Activated CD8-positive, alpha-beta T cell treated with anti-CD3 and anti-CD28 coated beads, Interleukin-2, amount 10 ng/mL, durations not matched to agents 7 days and 5 days (primary cell): ENCODE measurements at regions not wholly inside any gene's neighbourhood (a gene's known extent, or its start where the extent isn't known, plus 50 kb on each side); places are given as distances from the start of the nearest gene placed in this dataset.

ENCODE experiments used
- ATAC-seq: fragments of 150-1000 bp; cut with Tn5 transposase; one replicate; pipeline ENCODE4 v1.10.0; 2021; ENCODE audit warnings: moderate library complexity
- CTCF ChIA-PET: fragments of 350-600 bp; sonication (Branson Sonifier 250); formaldehyde crosslinking; loops from one replicate; lab custom pipeline; 2021; ENCODE audit warnings: antibody characterized with exemption; lab: Charles Lee
- POLR2A ChIA-PET: fragments of 350-600 bp; sonication (Branson Sonifier 250); formaldehyde crosslinking; loops from one replicate; lab custom pipeline; 2021; ENCODE audit warnings: antibody characterized with exemption; lab: Charles Lee
- DNase-seq: peaks from one replicate; pipeline ENCODE4 v3.0.0-alpha.2; 2020
- H3K27ac Mint-ChIP-seq: one replicate; pipeline ENCODE4 v1.8.0; 2021; ENCODE audit warnings: mild to moderate bottlenecking, mixed read lengths
- H3K27me3 Mint-ChIP-seq: one replicate; pipeline ENCODE4 v1.8.0; 2021; ENCODE audit warnings: low read depth, mixed read lengths
- H3K36me3 Mint-ChIP-seq: one replicate; pipeline ENCODE4 v1.8.0; 2021; ENCODE audit warnings: low read depth, mixed read lengths
- H3K4me1 Mint-ChIP-seq: one replicate; pipeline ENCODE4 v1.8.0; 2021; ENCODE audit warnings: low read depth, mixed read lengths
- H3K4me3 Mint-ChIP-seq: one replicate; pipeline ENCODE4 v1.8.0; 2021; ENCODE audit warnings: mild to moderate bottlenecking, mixed read lengths
- H3K9me3 Mint-ChIP-seq: one replicate; pipeline ENCODE4 v1.8.0; 2022; ENCODE audit warnings: mixed read lengths; ENCODE audit not compliant: insufficient read depth

DNA sequence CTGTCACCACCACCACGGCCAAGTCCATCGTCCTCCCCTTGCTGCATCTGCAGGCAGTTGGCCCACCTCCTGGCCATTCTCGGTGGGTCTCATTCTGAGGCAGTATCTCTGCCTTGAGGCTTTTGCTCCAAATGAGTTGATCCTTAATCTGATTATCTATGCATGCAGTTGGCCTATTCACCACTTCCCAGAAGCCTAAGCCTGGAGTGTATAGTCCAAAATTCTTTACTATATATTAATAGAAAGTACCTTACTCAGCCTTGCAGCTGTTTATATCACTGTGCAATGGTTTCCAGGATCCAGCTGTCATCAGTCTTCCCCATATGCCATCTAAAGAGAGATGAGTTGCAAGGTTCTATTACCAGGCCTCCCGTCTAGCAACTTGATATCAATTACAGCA lies 292.4 kb downstream of the SS18 start:
- Mint-ChIP-seq H3K4me3 (no peak overlapping the region), H3K9me3 (no peaks in the 10 kb centered on the region), H3K27me3 (no peaks in the 10 kb centered on the region), H3K4me1 (no peaks in the 10 kb centered on the region), H3K27ac (no peak overlapping the region), H3K36me3 (no peaks in the 10 kb centered on the region)
- ATAC-seq, result no peak
- POLR2A ChIA-PET, result no interaction called here
- no peak for DNase-seq
- CTCF ChIA-PET, result no interaction called here

GRCh38 chr18:25795213-25795612 lies 295.2 kb downstream of the SS18 start:
- no peaks in the 10 kb centered on the region for H3K9me3 Mint-ChIP-seq
- no peak for DNase-seq
- no peak overlapping the region for H3K4me3 Mint-ChIP-seq
- no peaks in the 10 kb centered on the region for H3K27me3 Mint-ChIP-seq
- no peak for ATAC-seq
- no peaks in the 10 kb centered on the region for H3K4me1 Mint-ChIP-seq
- no peak overlapping the region for H3K27ac Mint-ChIP-seq
- CTCF ChIA-PET, result no interaction called here
- no peaks in the 10 kb centered on the region for H3K36me3 Mint-ChIP-seq
- POLR2A ChIA-PET, result no interaction called here

- no peaks in the 10 kb centered on the region for H3K9me3 Mint-ChIP-seq
- CTCF ChIA-PET, result no interaction called here
Measured at GRCh38 chr18:25787276-25787675, 303.1 kb downstream of the SS18 start.

DNA sequence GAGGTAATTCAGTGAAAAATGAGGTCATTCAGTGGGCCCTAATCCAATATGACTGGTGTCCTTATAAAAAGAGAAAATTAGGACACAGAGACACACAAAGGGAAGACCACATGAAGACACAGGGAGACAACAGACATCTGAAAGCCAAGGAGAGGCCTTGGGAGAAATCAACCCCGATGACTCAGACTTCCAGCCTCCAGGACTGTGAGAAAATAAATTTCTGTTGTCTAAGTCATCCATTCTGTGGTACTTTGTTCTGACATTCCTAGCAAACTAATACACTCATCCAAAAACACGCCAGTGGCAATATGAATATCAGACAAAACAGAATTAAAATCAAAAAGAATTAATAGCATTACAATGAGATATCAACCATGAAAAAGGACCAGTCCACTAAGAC lies 303.7 kb downstream of the SS18 start:
- Mint-ChIP-seq H3K27ac (no peak overlapping the region), H3K4me1 (no peaks in the 10 kb centered on the region), H3K4me3 (no peak overlapping the region), H3K27me3 (no peaks in the 10 kb centered on the region), H3K9me3 (no peaks in the 10 kb centered on the region), H3K36me3 (no peaks in the 10 kb centered on the region)
- DNase-seq (no peak), ATAC-seq (no peak)
- POLR2A ChIA-PET, result no interaction called here
- CTCF ChIA-PET, result no interaction called here

More at GRCh38 chr18:25787276-25787675, 303.1 kb downstream of the SS18 start:
- ATAC-seq (no peak), DNase-seq (no peak)
- no peaks in the 10 kb centered on the region for H3K36me3 Mint-ChIP-seq
- no peaks in the 10 kb centered on the region for H3K4me1 Mint-ChIP-seq
- H3K27ac Mint-ChIP-seq, result no peak overlapping the region
- POLR2A ChIA-PET, result no interaction called here
- no peaks in the 10 kb centered on the region for H3K27me3 Mint-ChIP-seq
- H3K4me3 Mint-ChIP-seq, result no peak overlapping the region

- no peaks in the 10 kb centered on the region for H3K27me3 Mint-ChIP-seq
- no peaks in the 10 kb centered on the region for H3K4me1 Mint-ChIP-seq
- no peaks in the 10 kb centered on the region for H3K9me3 Mint-ChIP-seq
- ATAC-seq (no peak), DNase-seq (no peak)
- POLR2A ChIA-PET, result no interaction called here
- CTCF ChIA-PET, result no interaction called here
- H3K36me3 Mint-ChIP-seq, result no peaks in the 10 kb centered on the region
- no peak overlapping the region for H3K4me3 Mint-ChIP-seq
- no peak overlapping the region for H3K27ac Mint-ChIP-seq
Measured at GRCh38 chr18:25780105-25780504, 310.3 kb downstream of the SS18 start.

DNA sequence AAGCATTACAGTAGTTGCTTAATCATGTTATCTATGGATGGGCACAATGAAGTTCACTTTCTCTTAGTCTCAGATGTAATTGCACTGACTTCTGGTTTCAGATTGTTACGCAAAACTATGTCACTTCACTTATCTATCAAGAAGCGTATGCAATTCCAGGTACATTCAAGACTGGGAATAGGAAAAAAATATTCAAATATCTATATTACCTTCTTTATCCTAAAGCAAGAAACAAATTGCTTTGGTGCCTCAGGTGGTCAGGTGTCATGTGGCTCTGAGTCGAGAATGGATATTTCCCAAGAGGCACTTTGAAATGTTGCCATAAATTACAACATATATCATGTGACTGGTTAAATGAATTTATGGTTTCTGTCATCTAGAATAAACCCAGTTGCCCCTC lies 318.6 kb downstream of the SS18 start:
- Mint-ChIP-seq H3K36me3 (no peaks in the 10 kb centered on the region), H3K4me3 (no peak overlapping the region), H3K27ac (no peak overlapping the region), H3K27me3 (no peaks in the 10 kb centered on the region), H3K4me1 (no peaks in the 10 kb centered on the region), H3K9me3 (no peaks in the 10 kb centered on the region)
- no peak for ATAC-seq
- ChIA-PET POLR2A (no interaction called here), CTCF (no interaction called here)
- DNase-seq, result no peak

- Mint-ChIP-seq H3K36me3 (no peaks in the 10 kb centered on the region), H3K9me3 (no peaks in the 10 kb centered on the region), H3K27ac (no peak overlapping the region), H3K4me3 (no peak overlapping the region), H3K4me1 (no peaks in the 10 kb centered on the region), H3K27me3 (no peaks in the 10 kb centered on the region)
- DNase-seq (no peak), ATAC-seq (no peak)
- CTCF ChIA-PET, result no interaction called here
- POLR2A ChIA-PET, result no interaction called here
Measured at GRCh38 chr18:25764777-25765176, 325.6 kb downstream of the SS18 start.

GRCh38 chr18:25759111-25759510 lies 331.3 kb downstream of the SS18 start:
- H3K27me3 Mint-ChIP-seq, result no peaks in the 10 kb centered on the region
- CTCF ChIA-PET, result no interaction called here
- DNase-seq (no peak), ATAC-seq (no peak)
- no peaks in the 10 kb centered on the region for H3K9me3 Mint-ChIP-seq
- no peaks in the 10 kb centered on the region for H3K36me3 Mint-ChIP-seq
- no peak overlapping the region for H3K27ac Mint-ChIP-seq
- POLR2A ChIA-PET, result no interaction called here
- no peak overlapping the region for H3K4me3 Mint-ChIP-seq
- H3K4me1 Mint-ChIP-seq, result no peaks in the 10 kb centered on the region

DNA sequence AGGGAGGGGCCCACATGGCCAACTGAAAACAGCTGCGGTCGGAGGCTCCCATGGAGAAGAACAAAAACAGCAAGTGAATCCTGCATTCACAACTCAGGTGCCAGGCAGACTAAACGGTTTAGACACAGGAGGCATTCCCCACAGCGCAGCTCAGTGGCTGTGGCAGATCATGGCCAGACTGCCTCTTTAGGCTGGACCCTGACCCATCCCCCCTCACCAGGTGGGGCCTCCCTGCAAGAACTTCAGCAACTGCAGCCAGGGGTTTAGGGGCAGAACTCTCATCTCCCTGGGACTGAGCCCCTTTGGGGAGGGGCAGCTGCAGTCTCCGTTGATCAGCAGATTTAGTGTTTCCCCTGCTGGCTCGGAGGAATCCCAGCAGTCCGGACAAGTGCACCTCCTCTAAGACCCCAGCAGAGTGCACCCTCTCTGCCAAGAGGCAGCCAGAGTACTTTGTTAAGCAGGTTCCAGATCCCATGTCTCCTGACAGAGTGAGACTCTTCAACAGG lies 346.7 kb downstream of the SS18 start:
- ChIA-PET CTCF (no interaction called here), POLR2A (no interaction called here)
- H3K27me3 Mint-ChIP-seq, result no peaks in the 10 kb centered on the region
- H3K4me3 Mint-ChIP-seq, result no peak overlapping the region
- no peak overlapping the region for H3K27ac Mint-ChIP-seq
- no peaks in the 10 kb centered on the region for H3K4me1 Mint-ChIP-seq
- H3K36me3 Mint-ChIP-seq, result no peaks in the 10 kb centered on the region
- H3K9me3 Mint-ChIP-seq, result no peaks in the 10 kb centered on the region
- no peak for ATAC-seq
- DNase-seq, result no peak

DNA sequence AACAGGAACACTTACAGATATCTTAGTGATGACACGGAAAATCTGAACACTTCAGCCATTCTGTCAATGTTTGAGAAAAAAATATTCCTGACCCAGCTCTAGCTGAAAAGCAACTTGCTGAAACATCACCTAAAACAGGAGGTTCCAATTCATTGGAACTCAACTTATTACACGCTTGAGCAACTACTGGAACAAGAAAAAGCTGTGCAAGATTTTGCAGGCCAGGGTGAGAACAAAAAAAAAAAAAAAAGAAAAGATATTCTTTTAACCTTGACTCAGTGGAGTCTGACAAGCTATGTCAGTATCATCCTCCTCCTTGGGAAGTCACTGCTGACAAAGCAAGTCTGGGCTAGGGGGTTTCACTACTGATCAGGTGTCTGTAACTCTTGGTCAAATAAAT lies 351.0 kb downstream of the SS18 start:
- ChIA-PET CTCF (no interaction called here), POLR2A (no interaction called here)
- no peak for DNase-seq
- Mint-ChIP-seq H3K36me3 (no peaks in the 10 kb centered on the region), H3K4me3 (no peak overlapping the region), H3K9me3 (no peaks in the 10 kb centered on the region), H3K27me3 (no peaks in the 10 kb centered on the region), H3K4me1 (no peaks in the 10 kb centered on the region), H3K27ac (no peak overlapping the region)
- ATAC-seq, result no peak

DNA sequence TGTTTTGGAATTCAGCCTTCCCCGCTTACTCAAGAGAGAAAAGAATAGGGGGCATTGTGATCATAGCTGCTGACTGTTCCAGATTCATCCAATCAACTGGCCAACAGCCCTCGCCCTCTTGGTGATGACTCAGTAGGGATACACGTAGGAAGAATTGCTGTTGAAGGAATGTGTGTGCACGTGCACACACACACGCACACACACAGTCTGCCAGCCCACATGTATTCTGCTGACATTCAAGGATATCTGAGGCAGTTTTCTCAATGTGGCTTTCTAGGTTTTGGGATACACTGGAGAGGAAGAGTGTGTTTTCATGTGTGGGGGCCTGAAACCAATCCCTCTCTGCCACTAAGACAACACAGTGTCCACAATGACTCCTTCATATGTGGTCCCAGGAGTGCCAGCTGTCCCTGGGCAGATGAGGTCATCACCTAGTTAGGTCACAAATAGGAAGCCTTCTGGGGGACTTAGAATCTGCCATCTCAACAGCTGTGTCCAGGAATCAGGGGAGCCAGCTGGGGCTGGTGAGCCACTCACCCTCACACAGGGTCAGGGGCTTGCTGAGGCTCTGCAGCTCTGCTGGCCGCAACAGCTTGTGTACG lies 352.6 kb downstream of the SS18 start:
- no peak overlapping the region for H3K27ac Mint-ChIP-seq
- ChIA-PET POLR2A (no interaction called here), CTCF (no interaction called here)
- no peaks in the 10 kb centered on the region for H3K9me3 Mint-ChIP-seq
- H3K4me3 Mint-ChIP-seq, result no peak overlapping the region
- no peak for DNase-seq
- no peaks in the 10 kb centered on the region for H3K36me3 Mint-ChIP-seq
- no peaks in the 10 kb centered on the region for H3K4me1 Mint-ChIP-seq
- H3K27me3 Mint-ChIP-seq, result no peaks in the 10 kb centered on the region
- no peak for ATAC-seq

DNA sequence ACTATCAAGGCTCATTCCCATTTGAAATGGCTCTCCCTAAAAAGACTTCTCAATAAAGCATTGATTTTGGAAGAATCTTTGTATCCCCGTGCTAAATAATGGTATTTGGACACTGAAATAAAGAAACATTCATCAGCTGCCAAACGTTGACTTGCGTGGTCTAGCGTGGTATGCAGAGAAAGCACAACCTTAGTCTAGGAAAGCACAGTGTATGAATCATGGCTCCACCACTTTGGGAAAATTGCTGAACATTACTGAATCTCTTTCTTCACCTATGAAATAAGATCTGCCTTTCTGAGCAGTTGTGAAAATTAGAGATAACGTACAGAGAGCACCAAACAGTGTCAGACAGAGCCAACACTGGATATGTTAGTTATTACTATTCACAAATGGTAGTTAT lies 353.9 kb downstream of the SS18 start:
- Mint-ChIP-seq H3K36me3 (no peaks in the 10 kb centered on the region), H3K9me3 (no peaks in the 10 kb centered on the region), H3K4me3 (no peak overlapping the region), H3K4me1 (no peaks in the 10 kb centered on the region), H3K27me3 (no peaks in the 10 kb centered on the region), H3K27ac (no peak overlapping the region)
- ChIA-PET POLR2A (no interaction called here), CTCF (no interaction called here)
- ATAC-seq (no peak), DNase-seq (no peak)

GRCh38 chr18:25735459-25735858 lies 355.0 kb downstream of the SS18 start:
- DNase-seq (no peak), ATAC-seq (no peak)
- CTCF ChIA-PET, result no interaction called here
- Mint-ChIP-seq H3K36me3 (no peaks in the 10 kb centered on the region), H3K4me3 (no peak overlapping the region), H3K9me3 (no peaks in the 10 kb centered on the region), H3K27ac (no peak overlapping the region), H3K4me1 (no peaks in the 10 kb centered on the region), H3K27me3 (no peaks in the 10 kb centered on the region)
- POLR2A ChIA-PET, result no interaction called here
